ENCODE measurements at regions not wholly inside any gene's neighbourhood (a gene's known extent, or its start where the extent isn't known, plus 50 kb on each side); places are given as distances from the start of the nearest gene placed in this dataset.

DNA sequence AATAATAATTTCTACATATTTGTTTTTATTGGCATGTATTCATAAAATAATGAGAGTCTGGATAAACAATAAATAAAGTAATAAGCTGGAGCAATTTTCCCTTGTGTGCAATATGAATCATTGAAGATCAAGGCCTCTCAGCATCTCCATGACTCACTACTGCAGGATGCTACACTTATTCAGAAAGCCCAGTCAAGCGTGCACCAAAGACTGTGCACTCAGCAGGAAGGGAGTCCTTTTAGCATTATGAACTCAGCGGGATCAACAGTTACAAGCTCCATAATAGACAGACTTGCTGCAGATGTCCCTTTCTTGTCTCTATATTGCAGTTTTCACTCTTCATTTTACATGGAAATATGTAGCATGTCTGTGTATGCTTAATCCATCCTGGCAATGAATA lies 485.3 kb downstream of the CDH9 start:
- DNase-seq (ENCODE audit: extremely low spot score, unreplicated experiment): no peak
- Mint-ChIP-seq H3K4me3 (no peak overlapping the region), H3K9me3 (no peaks in the 10 kb centered on the region), H3K27ac (no peak overlapping the region), H3K36me3 (no peaks in the 10 kb centered on the region), H3K27me3 (no peaks in the 10 kb centered on the region), H3K4me1 (ENCODE audit: unreplicated experiment) (no peaks in the 10 kb centered on the region)
- TF ChIP-seq CTCF (conservative IDR thresholded peaks at IDR 0.05): no peak

DNA sequence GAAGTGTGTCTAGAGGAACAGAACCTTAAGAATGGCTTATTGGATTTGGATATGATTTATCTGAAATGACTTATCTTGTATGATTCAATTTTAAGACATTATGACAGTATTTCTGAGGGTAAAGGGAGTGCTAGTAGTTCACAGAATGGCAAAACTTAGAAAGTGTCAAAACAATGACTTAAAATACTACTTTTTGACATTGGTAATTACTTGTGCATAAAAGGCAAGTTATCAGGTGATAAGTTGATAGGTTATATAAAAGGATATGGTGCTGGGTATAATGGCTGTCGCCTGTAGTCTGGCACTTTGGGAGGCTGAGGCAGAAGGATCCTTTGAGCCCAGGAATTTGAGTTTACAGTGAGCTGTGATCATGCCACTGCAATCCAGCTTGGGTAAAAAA lies 494.4 kb downstream of the CDH9 start:
- DNase-seq (ENCODE audit: extremely low spot score, unreplicated experiment): no peak
- Mint-ChIP-seq H3K27ac (no peak overlapping the region), H3K4me3 (no peak overlapping the region), H3K27me3 (no peaks in the 10 kb centered on the region), H3K9me3 (no peaks in the 10 kb centered on the region), H3K4me1 (ENCODE audit: unreplicated experiment) (no peaks in the 10 kb centered on the region), H3K36me3 (no peaks in the 10 kb centered on the region)
- TF ChIP-seq CTCF (conservative IDR thresholded peaks at IDR 0.05): no peak

DNA sequence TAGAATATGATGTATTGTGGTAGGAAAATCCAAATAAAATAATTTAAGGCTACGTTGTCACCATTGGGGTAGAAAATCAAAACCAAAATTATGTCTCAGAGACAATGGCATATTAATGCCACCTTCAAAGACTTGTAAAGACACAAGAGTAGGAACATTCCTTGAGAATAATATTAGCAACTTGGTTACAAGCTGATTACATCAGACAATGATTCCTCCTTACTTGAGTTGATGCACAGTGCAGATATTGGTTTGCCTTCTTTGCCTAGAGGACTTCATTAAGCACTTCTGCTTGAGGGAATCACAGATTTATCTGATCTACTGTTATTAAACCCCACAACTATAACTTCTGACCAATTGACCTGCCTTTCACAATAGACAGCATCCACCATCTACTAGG lies 500.2 kb downstream of the CDH9 start:
- H3K27ac Mint-ChIP-seq: no peak overlapping the region
- TF ChIP-seq CTCF (conservative IDR thresholded peaks at IDR 0.05): no peak
- no peak overlapping the region for H3K4me3 Mint-ChIP-seq
- H3K36me3 Mint-ChIP-seq: no peaks in the 10 kb centered on the region
- H3K9me3 Mint-ChIP-seq: no peaks in the 10 kb centered on the region
- no peak for DNase-seq (ENCODE audit: extremely low spot score, unreplicated experiment)
- no peaks in the 10 kb centered on the region for H3K4me1 Mint-ChIP-seq (ENCODE audit: unreplicated experiment)
- H3K27me3 Mint-ChIP-seq: no peaks in the 10 kb centered on the region

GRCh38 chr5:26535215-26535614 lies 503.2 kb downstream of the CDH9 start:
- H3K9me3 Mint-ChIP-seq: no peaks in the 10 kb centered on the region
- no peaks in the 10 kb centered on the region for H3K4me1 Mint-ChIP-seq (ENCODE audit: unreplicated experiment)
- no peak for DNase-seq (ENCODE audit: extremely low spot score, unreplicated experiment)
- H3K36me3 Mint-ChIP-seq: no peaks in the 10 kb centered on the region
- no peak overlapping the region for H3K27ac Mint-ChIP-seq
- no peak overlapping the region for H3K4me3 Mint-ChIP-seq
- H3K27me3 Mint-ChIP-seq: no peaks in the 10 kb centered on the region
- no peak for TF ChIP-seq CTCF (conservative IDR thresholded peaks at IDR 0.05)

- no peaks in the 10 kb centered on the region for H3K9me3 Mint-ChIP-seq
- H3K27ac Mint-ChIP-seq: no peak overlapping the region
- no peaks in the 10 kb centered on the region for H3K4me1 Mint-ChIP-seq (ENCODE audit: unreplicated experiment)
- H3K27me3 Mint-ChIP-seq: no peaks in the 10 kb centered on the region
- no peaks in the 10 kb centered on the region for H3K36me3 Mint-ChIP-seq
- no peak for DNase-seq (ENCODE audit: extremely low spot score, unreplicated experiment)
- no peak overlapping the region for H3K4me3 Mint-ChIP-seq
- TF ChIP-seq CTCF (conservative IDR thresholded peaks at IDR 0.05): no peak
Observed at GRCh38 chr5:26530305-26530704, 508.1 kb downstream of the CDH9 start.

GRCh38 chr5:26519245-26519644 lies 519.1 kb downstream of the CDH9 start:
- H3K4me3 Mint-ChIP-seq: no peak overlapping the region
- H3K9me3 Mint-ChIP-seq: no peaks in the 10 kb centered on the region
- H3K36me3 Mint-ChIP-seq: no peaks in the 10 kb centered on the region
- H3K4me1 Mint-ChIP-seq (ENCODE audit: unreplicated experiment): no peaks in the 10 kb centered on the region
- DNase-seq (ENCODE audit: extremely low spot score, unreplicated experiment): no peak
- no peak overlapping the region for H3K27ac Mint-ChIP-seq
- no peaks in the 10 kb centered on the region for H3K27me3 Mint-ChIP-seq
- no peak for TF ChIP-seq CTCF (conservative IDR thresholded peaks at IDR 0.05)

All from type B pancreatic cell (in vitro differentiated cells).